GM13977 (cell line): ENCODE measurements at regions not wholly inside any gene's neighbourhood (a gene's known extent, or its start where the extent isn't known, plus 50 kb on each side); places are given as distances from the start of the nearest gene placed in this dataset.

Experiments used
- DNase-seq: peaks from one replicate; pipeline ENCODE4 v3.0.0; 2012; ENCODE audit warnings: low spot score
- in situ Hi-C: fragments of 300-500 bp; cut with MboI; formaldehyde crosslinking; loops from one replicate; pipeline ENCODE4 v1.12.0; 2022; ENCODE audit warnings: low sequenced_read_pairs, low pct_unique_long_range_greater_than_20kb, mixed read lengths, inconsistent platforms; ENCODE audit not compliant: unreplicated experiment
- TF ChIP-seq, protein P1 (sequence below): IDR thresholded peaks from 2 replicates; pipeline ENCODE4 v1.5.1; 2012; ENCODE audit warnings: mild to moderate bottlenecking, control low read depth; ENCODE audit not compliant: insufficient read depth; ENCODE audit errors: extremely low read depth, missing control alignments

DNA sequence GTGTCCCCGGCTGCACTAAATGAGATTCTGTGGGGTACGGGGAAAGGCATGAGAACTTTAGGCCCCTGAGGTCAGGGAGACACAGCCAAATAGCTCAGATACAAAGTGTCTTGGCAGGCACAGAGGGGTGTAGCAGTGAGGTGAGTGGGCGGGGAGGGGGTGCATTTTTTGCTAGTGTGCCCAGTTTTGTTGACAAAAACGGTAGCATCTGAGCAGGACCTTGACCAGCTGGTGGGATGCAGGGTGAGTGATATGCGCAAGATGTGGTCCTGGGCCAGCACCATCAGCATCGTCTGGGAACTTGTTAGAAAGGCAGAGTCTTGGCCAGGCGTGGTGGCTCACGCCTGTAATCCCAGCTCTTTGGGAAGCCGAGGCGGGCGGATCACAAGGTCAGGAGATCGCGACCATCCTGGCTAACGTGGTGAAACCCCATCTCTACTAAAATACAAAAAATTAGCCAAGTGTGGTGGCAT, 127.3 kb upstream of the LGALSL start:
- TF ChIP-seq, protein P1, sequence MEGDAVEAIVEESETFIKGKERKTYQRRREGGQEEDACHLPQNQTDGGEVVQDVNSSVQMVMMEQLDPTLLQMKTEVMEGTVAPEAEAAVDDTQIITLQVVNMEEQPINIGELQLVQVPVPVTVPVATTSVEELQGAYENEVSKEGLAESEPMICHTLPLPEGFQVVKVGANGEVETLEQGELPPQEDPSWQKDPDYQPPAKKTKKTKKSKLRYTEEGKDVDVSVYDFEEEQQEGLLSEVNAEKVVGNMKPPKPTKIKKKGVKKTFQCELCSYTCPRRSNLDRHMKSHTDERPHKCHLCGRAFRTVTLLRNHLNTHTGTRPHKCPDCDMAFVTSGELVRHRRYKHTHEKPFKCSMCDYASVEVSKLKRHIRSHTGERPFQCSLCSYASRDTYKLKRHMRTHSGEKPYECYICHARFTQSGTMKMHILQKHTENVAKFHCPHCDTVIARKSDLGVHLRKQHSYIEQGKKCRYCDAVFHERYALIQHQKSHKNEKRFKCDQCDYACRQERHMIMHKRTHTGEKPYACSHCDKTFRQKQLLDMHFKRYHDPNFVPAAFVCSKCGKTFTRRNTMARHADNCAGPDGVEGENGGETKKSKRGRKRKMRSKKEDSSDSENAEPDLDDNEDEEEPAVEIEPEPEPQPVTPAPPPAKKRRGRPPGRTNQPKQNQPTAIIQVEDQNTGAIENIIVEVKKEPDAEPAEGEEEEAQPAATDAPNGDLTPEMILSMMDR = no peak
- no peak for DNase-seq
- in situ Hi-C loops = loop anchor here (5.0 to 25.0 kb wide), 4 partner anchors 158 to 711 kb away; no protein-coding TSS in a partner anchor

DNA sequence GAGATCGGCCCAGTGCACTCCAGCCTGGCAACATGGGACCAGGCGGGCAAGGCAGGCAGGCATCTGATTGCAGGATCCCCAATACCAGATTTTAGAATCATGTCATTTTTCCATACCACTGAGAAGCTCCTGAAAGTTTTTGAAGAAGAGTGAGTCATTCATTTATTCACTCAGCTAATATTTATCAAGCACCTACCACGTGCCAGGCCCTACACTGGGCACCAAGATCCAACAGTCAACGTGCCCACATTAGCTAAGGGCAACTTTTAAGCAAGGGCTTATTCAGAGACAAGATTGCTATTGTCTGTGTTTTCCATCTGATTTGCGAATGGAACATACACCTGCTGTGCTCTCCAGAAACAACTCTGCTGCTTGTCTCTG, 126.8 kb upstream of the LGALSL start:
- DNase-seq = no peak
- in situ Hi-C loops = loop anchor here (5.0 to 25.0 kb wide), 4 partner anchors 158 to 710 kb away; no protein-coding TSS in a partner anchor
- TF ChIP-seq, protein P1 = no peak

- peak; percentile 13 for DNase-seq
- TF ChIP-seq, protein P1 = peak; percentile 40
- in situ Hi-C loops = loop anchor here (5.0 to 25.0 kb wide), 4 partner anchors 157 to 710 kb away; no protein-coding TSS in a partner anchor
Observed at GRCh38 chr2:64327510-64328414, 126.2 kb upstream of the LGALSL start.

DNA sequence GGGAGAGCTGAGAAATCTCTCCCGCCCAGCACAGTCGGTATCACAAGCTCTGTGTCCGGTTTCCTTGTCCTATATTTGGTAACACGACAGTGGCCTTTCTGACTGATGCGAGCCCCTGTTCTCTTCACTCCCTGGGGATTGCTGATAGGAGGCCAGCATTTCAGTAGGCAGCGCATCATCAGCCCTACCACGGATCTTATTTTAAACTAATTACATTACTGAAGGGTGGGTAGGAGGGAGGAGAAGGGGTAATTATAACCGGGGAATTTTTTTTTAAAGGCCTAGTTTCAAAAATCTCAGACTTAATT, 125.6 kb upstream of the LGALSL start:
- TF ChIP-seq, protein P1 = no peak
- DNase-seq = peak; percentile 31

GRCh38 chr2:64328756-64329155, 125.2 kb upstream of the LGALSL start:
- no peak for DNase-seq
- TF ChIP-seq, protein P1 = no peak
- in situ Hi-C loops = loop anchor here (5.0 to 25.0 kb wide), 4 partner anchors 156 to 709 kb away; no protein-coding TSS in a partner anchor

More for the DNA sequence above, 125.6 kb upstream of the LGALSL start:
- in situ Hi-C loops = loop anchor here (5.0 to 25.0 kb wide), 4 partner anchors 156 to 709 kb away; no protein-coding TSS in a partner anchor

- in situ Hi-C loops = loop anchor here (5.0 to 25.0 kb wide), 4 partner anchors 155 to 707 kb away; no protein-coding TSS in a partner anchor
- DNase-seq = no peak
- TF ChIP-seq, protein P1 = no peak
Observed at GRCh38 chr2:64329848-64330247, 124.1 kb upstream of the LGALSL start.
